ENCODE measurements at regions not wholly inside any gene's neighbourhood (a gene's known extent, or its start where the extent isn't known, plus 50 kb on each side); places are given as distances from the start of the nearest gene placed in this dataset.

- TF ChIP-seq EP300 (IDR thresholded peaks at IDR 0.05; ENCODE audit: borderline replicate concordance in 1 of 2, low read depth in 2 of 2, low read length in 2 of 2) (no peak), YY1 (IDR thresholded peaks at IDR 0.05; ENCODE audit: low read depth, low read length) (no peak)
Observed at GRCh38 chr10:6311700-6312330, 109.1 kb downstream of the PFKFB3 start (continued).

Measured in H1 (cell line).